ENCODE measurements at regions not wholly inside any gene's neighbourhood (a gene's known extent, or its start where the extent isn't known, plus 50 kb on each side); places are given as distances from the start of the nearest gene placed in this dataset.

DNA sequence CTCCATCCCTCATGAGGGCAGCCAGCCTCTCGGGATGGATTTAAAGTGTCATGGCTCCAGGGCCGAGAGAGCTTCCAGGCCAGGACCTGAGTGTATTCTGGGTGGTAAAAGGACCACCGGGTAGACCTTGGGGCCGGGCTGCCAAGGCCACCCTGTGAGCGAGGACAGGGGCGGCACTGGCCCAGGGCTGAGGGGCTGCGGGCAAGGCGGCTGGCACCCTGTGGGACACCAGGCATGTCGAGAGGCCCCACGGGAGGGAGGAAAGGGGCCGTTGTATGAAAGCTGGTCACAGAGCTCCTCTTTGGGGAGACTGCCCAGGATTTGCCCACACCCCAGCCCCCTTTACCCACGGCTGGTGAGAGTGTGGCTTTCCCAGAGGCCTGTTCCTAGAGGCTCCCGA lies 92.3 kb upstream of the RTL6 start:
- TF ChIP-seq, protein P1, sequence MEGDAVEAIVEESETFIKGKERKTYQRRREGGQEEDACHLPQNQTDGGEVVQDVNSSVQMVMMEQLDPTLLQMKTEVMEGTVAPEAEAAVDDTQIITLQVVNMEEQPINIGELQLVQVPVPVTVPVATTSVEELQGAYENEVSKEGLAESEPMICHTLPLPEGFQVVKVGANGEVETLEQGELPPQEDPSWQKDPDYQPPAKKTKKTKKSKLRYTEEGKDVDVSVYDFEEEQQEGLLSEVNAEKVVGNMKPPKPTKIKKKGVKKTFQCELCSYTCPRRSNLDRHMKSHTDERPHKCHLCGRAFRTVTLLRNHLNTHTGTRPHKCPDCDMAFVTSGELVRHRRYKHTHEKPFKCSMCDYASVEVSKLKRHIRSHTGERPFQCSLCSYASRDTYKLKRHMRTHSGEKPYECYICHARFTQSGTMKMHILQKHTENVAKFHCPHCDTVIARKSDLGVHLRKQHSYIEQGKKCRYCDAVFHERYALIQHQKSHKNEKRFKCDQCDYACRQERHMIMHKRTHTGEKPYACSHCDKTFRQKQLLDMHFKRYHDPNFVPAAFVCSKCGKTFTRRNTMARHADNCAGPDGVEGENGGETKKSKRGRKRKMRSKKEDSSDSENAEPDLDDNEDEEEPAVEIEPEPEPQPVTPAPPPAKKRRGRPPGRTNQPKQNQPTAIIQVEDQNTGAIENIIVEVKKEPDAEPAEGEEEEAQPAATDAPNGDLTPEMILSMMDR (IDR thresholded peaks at IDR 0.05), result no peak
- no peak for TF ChIP-seq POLR2A (IDR thresholded peaks at IDR 0.05)
